Cardiac septum (tissue), 1 donor: ENCODE measurements at regions not wholly inside any gene's neighbourhood (a gene's known extent, or its start where the extent isn't known, plus 50 kb on each side); places are given as distances from the start of the nearest gene placed in this dataset.

Experiments used
- DNase-seq: peaks from one replicate; pipeline ENCODE4 v3.0.0-alpha.2; 2020; ENCODE audit warnings: low spot score
- intact Hi-C: fragments of 100-400 bp; cut with DNase I; formaldehyde crosslinking; loops from one replicate; pipeline ENCODE4 v1.14.0; 2022
- donor health status: DM: no; HTN: no; CAD: no.

GRCh38 chr5:56460681-56461191, 227.6 kb upstream of the ANKRD55 start:
- intact Hi-C loops, result loop anchor here (2.0 to 5.0 kb wide), 2 partner anchors 20 to 103 kb away; no protein-coding TSS in a partner anchor
- DNase-seq, result no peak

GRCh38 chr5:56460195-56460546, 227.0 kb upstream of the ANKRD55 start:
- intact Hi-C loops, result loop anchor here (2.0 to 5.0 kb wide), 2 partner anchors 21 to 103 kb away; no protein-coding TSS in a partner anchor
- DNase-seq, result no peak

- intact Hi-C loops, result loop anchor here (2.0 to 5.0 kb wide), 2 partner anchors 21 to 102 kb away; no protein-coding TSS in a partner anchor
- no peak for DNase-seq
Measured at GRCh38 chr5:56459394-56460194, 226.5 kb upstream of the ANKRD55 start.

- no peak for DNase-seq
- intact Hi-C loops, result no loop called here
Measured at GRCh38 chr5:56457887-56458812, 225.0 kb upstream of the ANKRD55 start.

GRCh38 chr5:56456002-56456401, 222.9 kb upstream of the ANKRD55 start:
- DNase-seq, result no peak
- intact Hi-C loops, result no loop called here

- DNase-seq, result no peak
- intact Hi-C loops, result no loop called here
Measured at GRCh38 chr5:56455417-56455816, 222.3 kb upstream of the ANKRD55 start.

- no peak for DNase-seq
- intact Hi-C loops, result no loop called here
Measured at GRCh38 chr5:56454219-56454862, 221.2 kb upstream of the ANKRD55 start.

GRCh38 chr5:56451742-56452141, 218.6 kb upstream of the ANKRD55 start:
- intact Hi-C loops, result no loop called here
- DNase-seq, result no peak

GRCh38 chr5:56450766-56451165, 217.6 kb upstream of the ANKRD55 start:
- DNase-seq, result no peak
- intact Hi-C loops, result no loop called here

GRCh38 chr5:56449071-56449640, 216.0 kb upstream of the ANKRD55 start:
- intact Hi-C loops, result no loop called here
- DNase-seq, result no peak

- no peak for DNase-seq
- intact Hi-C loops, result no loop called here
Measured at GRCh38 chr5:56447656-56448055, 214.5 kb upstream of the ANKRD55 start.

- no peak for DNase-seq
- intact Hi-C loops, result no loop called here
Measured at GRCh38 chr5:56447232-56447631, 214.1 kb upstream of the ANKRD55 start.

- DNase-seq, result no peak
- intact Hi-C loops, result no loop called here
Measured at GRCh38 chr5:56446728-56447127, 213.6 kb upstream of the ANKRD55 start.

GRCh38 chr5:56443826-56444225, 210.7 kb upstream of the ANKRD55 start:
- no peak for DNase-seq

GRCh38 chr5:56440871-56441740, 208.0 kb upstream of the ANKRD55 start:
- DNase-seq, result no peak
- intact Hi-C loops, result no loop called here

More at GRCh38 chr5:56443826-56444225, 210.7 kb upstream of the ANKRD55 start:
- intact Hi-C loops, result no loop called here

- intact Hi-C loops, result no loop called here
- no peak for DNase-seq
Measured at GRCh38 chr5:56434986-56435385, 201.9 kb upstream of the ANKRD55 start.

- intact Hi-C loops, result no loop called here
Measured at GRCh38 chr5:56433039-56433617, 200.0 kb upstream of the ANKRD55 start.

GRCh38 chr5:56432321-56432720, 199.2 kb upstream of the ANKRD55 start:
- no peak for DNase-seq
- intact Hi-C loops, result no loop called here

More at GRCh38 chr5:56433039-56433617, 200.0 kb upstream of the ANKRD55 start:
- no peak for DNase-seq
